ENCODE measurements at regions not wholly inside any gene's neighbourhood (a gene's known extent, or its start where the extent isn't known, plus 50 kb on each side); places are given as distances from the start of the nearest gene placed in this dataset.

- H3K9me3 ChIP-seq (replicated peaks; ENCODE audit: control insufficient read depth, insufficient read depth, low read length): no peaks in the 10 kb centered on the region
- intact Hi-C loops (cut with micrococcal nuclease) (no loop called here), dilution Hi-C loops (cut with MboI; ENCODE audit: extremely low pct_ligation_motif_present, low sequenced_read_pairs) (no loop called here)
- no peak overlapping the region for H3K4me3 ChIP-seq (replicated peaks in 1 of 3; ENCODE audit: insufficient read depth in 1 of 3, low read depth in 1 of 3, low read length in 3 of 3)
- no peak for TF ChIP-seq POLR2A (IDR thresholded peaks at IDR 0.05; ENCODE audit: low read depth, low read length)
- no peak for TF ChIP-seq MYC (IDR thresholded peaks at IDR 0.05; ENCODE audit: low read depth, low read length)
- no peak for TF ChIP-seq MAX (IDR thresholded peaks at IDR 0.05; ENCODE audit: insufficient read depth, insufficient read length)
- no peak for TF ChIP-seq EZH2 (IDR thresholded peaks at IDR 0.05; ENCODE audit: borderline replicate concordance, low read depth, low read length, severe bottlenecking)
- no peak for TF ChIP-seq GATA2 (IDR thresholded peaks at IDR 0.05; ENCODE audit: insufficient read depth, insufficient read length, low read depth, low read length)
- TF ChIP-seq JUN (IDR thresholded peaks at IDR 0.05; ENCODE audit: borderline replicate concordance, insufficient read depth, insufficient read length, low read depth): no peak
- TF ChIP-seq POLR2AphosphoS5 (IDR thresholded peaks at IDR 0.05; ENCODE audit: insufficient read depth, low read depth, low read length): no peak
- TF ChIP-seq CTCF (IDR thresholded peaks at IDR 0.05; ENCODE audit: extremely low read depth in 1 of 2, insufficient read depth in 1 of 2, low read depth in 1 of 2, low read length in 2 of 2): no peak
- no peak for TF ChIP-seq FOS (IDR thresholded peaks at IDR 0.05; ENCODE audit: borderline replicate concordance, insufficient read depth, low read length)
- H3K9ac ChIP-seq (replicated peaks; ENCODE audit: extremely low read depth, insufficient read depth, low read length): no peak overlapping the region
- no peak overlapping the region for H2AFZ ChIP-seq (ENCODE audit: low read depth, low read length)
- FAIRE-seq (no peak), DNase-seq (ENCODE audit: low read depth, low spot score) (no peak)
- H3K79me2 ChIP-seq (ENCODE audit: control insufficient read depth, insufficient read depth, low read length): no peaks in the 10 kb centered on the region
- no peaks in the 10 kb centered on the region for H3K36me3 ChIP-seq (ENCODE audit: control insufficient read depth in 2 of 2, extremely low read depth in 1 of 2, insufficient read depth in 2 of 2, low read length in 2 of 2)
- no peak overlapping the region for H3K4me2 ChIP-seq (ENCODE audit: insufficient read depth, low read length)
- ChIA-PET CTCF (no interaction called here), POLR2A (no interaction called here)
- no peaks in the 10 kb centered on the region for H3K27me3 ChIP-seq (ENCODE audit: control insufficient read depth in 2 of 2, insufficient read depth in 2 of 2, low read length in 2 of 2)
- no TSS peak for BruUV-seq (replicated peaks)
- H3K4me1 ChIP-seq (ENCODE audit: control insufficient read depth, extremely low read depth, insufficient read depth, low read length): no peaks in the 10 kb centered on the region
- no peaks in the 10 kb centered on the region for H4K20me1 ChIP-seq (replicated peaks; ENCODE audit: control insufficient read depth, extremely low read depth, insufficient read depth, low read length)
- H3K9me1 ChIP-seq (replicated peaks; ENCODE audit: control insufficient read depth, extremely low read depth, insufficient read depth, low read length): no peaks in the 10 kb centered on the region
- H3K27ac ChIP-seq (ENCODE audit: insufficient read depth, low read depth, low read length): no peak overlapping the region
Measured at GRCh38 chr1:238830036-238830611, 556.2 kb upstream of the CHRM3 start.

Data from endothelial cell of umbilical vein (primary cell).